ENCODE measurements at regions not wholly inside any gene's neighbourhood (a gene's known extent, or its start where the extent isn't known, plus 50 kb on each side); places are given as distances from the start of the nearest gene placed in this dataset.

- Histone ChIP-seq H2AFZ (ENCODE audit: low read length) (no peak overlapping the region), H2BK20ac (ENCODE audit: low read depth, low read length, poor library complexity, severe bottlenecking) (no peak overlapping the region), H3T11ph (ENCODE audit: low read length) (no peak overlapping the region), H3K27ac (ENCODE audit: insufficient read length, low read depth, low read length) (no peak overlapping the region), H3K79me1 (ENCODE audit: insufficient read depth, low read depth, low read length, poor library complexity, severe bottlenecking) (no peaks in the 10 kb centered on the region), H2BK120ac (ENCODE audit: low read depth, low read length, poor library complexity, severe bottlenecking) (no peak overlapping the region), H2BK15ac (ENCODE audit: low read depth, low read length) (no peak overlapping the region), H3K23ac (ENCODE audit: insufficient read length, low read depth, low read length) (no peak overlapping the region), H3K14ac (ENCODE audit: insufficient read depth, low read length) (no peak overlapping the region), H3K4me2 (ENCODE audit: insufficient read depth, insufficient read length, low read length) (no peak overlapping the region), H2AK5ac (ENCODE audit: insufficient read length, low read length) (no peak overlapping the region), H2BK5ac (ENCODE audit: insufficient read length, low read length) (no peak overlapping the region), H3K9me3 (ENCODE audit: control insufficient read depth, low read depth, low read length) (no peaks in the 10 kb centered on the region), H3K9ac (ENCODE audit: extremely low read depth, insufficient read length, low read length) (no peak overlapping the region), H4K20me1 (ENCODE audit: control insufficient read depth, insufficient read depth, insufficient read length) (no peaks in the 10 kb centered on the region), H3K56ac (ENCODE audit: insufficient read length, low read depth, low read length) (no peak overlapping the region), H3K79me2 (ENCODE audit: insufficient read depth, low read length) (no peaks in the 10 kb centered on the region), H4K8ac (replicated peaks; ENCODE audit: insufficient read length, low read depth, low read length) (no peak overlapping the region), H3K4me1 (ENCODE audit: insufficient read depth, low read length) (no peaks in the 10 kb centered on the region), H3K23me2 (ENCODE audit: insufficient read length, low read depth, low read length, poor library complexity, severe bottlenecking) (no peaks in the 10 kb centered on the region), H4K5ac (ENCODE audit: insufficient read length, low read depth, low read length) (no peak overlapping the region), H3K27me3 (ENCODE audit: insufficient read depth, low read length) (no peaks in the 10 kb centered on the region), H3K4ac (ENCODE audit: low read depth, low read length) (no peak overlapping the region), H2BK12ac (ENCODE audit: insufficient read length, low read depth, low read length) (no peak overlapping the region), H4K91ac (ENCODE audit: insufficient read length, low read depth, low read length) (no peak overlapping the region), H3K18ac (ENCODE audit: insufficient read length, low read depth, low read length) (no peak overlapping the region)
- Mint-ChIP-seq H3K4me3 (no peak overlapping the region), H3K36me3 (ENCODE audit: insufficient read depth in 1 of 3, low read depth in 3 of 3) (no peaks in the 10 kb centered on the region), H3K9me3 (no peaks in the 10 kb centered on the region), H3K27ac (no peak overlapping the region), H3K27me3 (ENCODE audit: low read depth) (no peaks in the 10 kb centered on the region), H3K4me1 (peaks cover 0 to 10% of the 10 kb centered on the region in 2 experiments; a peak in 2 of 4 replicates)
- TF ChIP-seq CTCF (conservative IDR thresholded peaks at IDR 0.05): no peak
- DNase-seq: no peak
- WGBS (ENCODE audit: extremely low coverage, insufficient read length, low lambda C conversion rate): no CpG with 5 or more reads among the region's 1 CpG
Observed at GRCh38 chr2:212894026-212894425, 257.4 kb downstream of the IKZF2 start.
